Mesendoderm (in vitro differentiated cells): ENCODE measurements at regions not wholly inside any gene's neighbourhood (a gene's known extent, or its start where the extent isn't known, plus 50 kb on each side); places are given as distances from the start of the nearest gene placed in this dataset.
A peak's percentile ranks its signal among the peaks of the same experiment; 100 is the strongest.
"Not testable (repeated sequence)": the region's sequence is repeated elsewhere in the genome, so short reads cannot be mapped to it uniquely, and the experiment has no call there.

Experiments used
- DNase-seq: peaks from one replicate; pipeline ENCODE4 v3.0.0; 2013
- H2AK5ac ChIP-seq: 2 replicates; pipeline ENCODE4 v1.6.1; 2013; ENCODE audit warnings: low read length, inconsistent platforms
- H2BK120ac ChIP-seq: 2 replicates; pipeline ENCODE4 v1.6.1; 2013; ENCODE audit warnings: low read depth, mild to moderate bottlenecking, low read length, moderate library complexity, mixed read lengths
- H2BK15ac ChIP-seq: replicated peaks from 2 replicates; pipeline ENCODE4 v1.6.1; 2013; ENCODE audit warnings: low read depth, mild to moderate bottlenecking, moderate library complexity
- H2BK5ac ChIP-seq: 2 replicates; pipeline ENCODE4 v1.6.1; 2013; ENCODE audit warnings: low read length, inconsistent platforms
- H3K18ac ChIP-seq: 2 replicates; pipeline ENCODE4 v1.6.1; 2013; ENCODE audit warnings: mild to moderate bottlenecking, low read length, mixed read lengths
- H3K23ac ChIP-seq: one replicate; pipeline ENCODE4 v1.6.1; 2013; ENCODE audit warnings: low read length
- H3K27ac ChIP-seq: 2 replicates; pipeline ENCODE4 v1.5.1; 2013; ENCODE audit warnings: low read depth, mild to moderate bottlenecking, inconsistent platforms, low read length, moderate library complexity
- H3K27me3 ChIP-seq: 2 replicates; pipeline ENCODE4 v1.6.1; 2013; ENCODE audit warnings: low read length, control low read depth, mild to moderate bottlenecking, inconsistent platforms; ENCODE audit not compliant: insufficient read depth, poor library complexity
- H3K36me3 ChIP-seq: 2 replicates; pipeline ENCODE4 v1.6.1; 2013; ENCODE audit warnings: low read length, inconsistent platforms; ENCODE audit not compliant: control insufficient read depth, insufficient read depth
- H3K4ac ChIP-seq: one replicate; pipeline ENCODE4 v1.6.1; 2013; ENCODE audit warnings: low read depth, mild to moderate bottlenecking, low read length, moderate library complexity
- H3K4me1 ChIP-seq: 2 replicates; pipeline ENCODE4 v1.6.1; 2013; ENCODE audit warnings: low read depth, low read length, inconsistent platforms; ENCODE audit not compliant: control insufficient read depth
- H3K4me2 ChIP-seq: 2 replicates; pipeline ENCODE4 v1.6.1; 2013; ENCODE audit warnings: low read length
- H3K4me3 ChIP-seq: 2 replicates; pipeline ENCODE4 v1.5.1; 2013; ENCODE audit warnings: mild to moderate bottlenecking, low read length
- H3K56ac ChIP-seq: one replicate; pipeline ENCODE4 v1.6.1; 2013; ENCODE audit warnings: low read length
- H3K79me1 ChIP-seq: 2 replicates; pipeline ENCODE4 v1.6.1; 2013; ENCODE audit warnings: low read length, inconsistent platforms
- H3K79me2 ChIP-seq: 2 replicates; pipeline ENCODE4 v1.6.1; 2013; ENCODE audit warnings: mild to moderate bottlenecking, low read length; ENCODE audit not compliant: control insufficient read depth, insufficient read depth
- H3K9ac ChIP-seq: 2 replicates; pipeline ENCODE4 v1.6.1; 2013; ENCODE audit warnings: low read length, inconsistent platforms
- H4K5ac ChIP-seq: one replicate; pipeline ENCODE4 v1.6.1; 2013; ENCODE audit warnings: low read length
- H4K8ac ChIP-seq: one replicate; pipeline ENCODE4 v1.6.1; 2013; ENCODE audit warnings: low read depth, mild to moderate bottlenecking, control low read depth, low read length, moderate library complexity
- WGBS: extraction: QIAGEN DNeasy Blood & Tissue Kit; methylation state at CpG from one replicate; pipeline ENCODE4 v1.1.7; 2013; ENCODE audit warnings: low lambda C conversion rate, missing lambda C conversion rate; ENCODE audit not compliant: insufficient coverage; ENCODE audit errors: extremely low coverage; 5-methylcytosine and 5-hydroxymethylcytosine counted together

GRCh38 chr4:156109943-156110900, 156.6 kb upstream of the CTSO start:
- WGBS, result no CpG with 5 or more reads among the region's 11 CpGs
- Histone ChIP-seq H3K56ac (peak overlapping the region; percentile 75), H3K4me3 (no peak overlapping the region)

DNA sequence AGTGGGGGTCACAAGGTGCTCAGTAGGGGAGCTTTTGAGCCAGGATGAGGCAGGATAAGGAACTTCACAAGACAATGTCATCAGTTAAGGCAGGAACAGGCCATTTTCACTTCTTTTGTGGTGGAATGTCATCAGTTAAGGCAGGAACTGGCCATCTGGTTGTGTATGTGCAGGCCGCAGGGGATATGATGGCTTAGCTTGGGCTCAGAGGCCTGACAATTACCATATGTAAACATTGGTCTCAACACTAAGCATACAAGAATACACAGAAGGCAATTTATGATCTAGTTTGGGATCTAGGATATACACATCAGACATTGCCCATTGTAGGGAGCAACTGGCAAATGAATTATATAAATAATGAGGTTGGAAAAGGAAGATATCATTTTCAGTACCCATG, 155.4 kb upstream of the CTSO start:
- not testable (repeated sequence) for H3K36me3 ChIP-seq, H3K23ac ChIP-seq, H3K4me3 ChIP-seq, H2BK120ac ChIP-seq, H4K8ac ChIP-seq, H2AK5ac ChIP-seq, H3K4ac ChIP-seq, H3K79me1 ChIP-seq, H3K27me3 ChIP-seq, H3K9ac ChIP-seq, H2BK15ac ChIP-seq, H4K5ac ChIP-seq, H3K4me1 ChIP-seq, H2BK5ac ChIP-seq, H3K4me2 ChIP-seq, H3K27ac ChIP-seq, H3K56ac ChIP-seq, H3K79me2 ChIP-seq, H3K18ac ChIP-seq
- no CpG with 5 or more reads among the region's 1 CpG for WGBS
- DNase-seq, result peak; percentile 27

More at GRCh38 chr4:156109943-156110900, 156.6 kb upstream of the CTSO start:
- no peak overlapping the region for H3K18ac ChIP-seq
- H3K4me1 ChIP-seq, result peaks cover 5% of the 10 kb centered on the region
- no peak overlapping the region for H2AK5ac ChIP-seq
- no peaks in the 10 kb centered on the region for H3K79me2 ChIP-seq
- H4K5ac ChIP-seq, result no peak overlapping the region
- no peak overlapping the region for H3K23ac ChIP-seq
- H4K8ac ChIP-seq, result no peak overlapping the region
- H3K4ac ChIP-seq, result peak overlapping the region; percentile 21
- H3K27me3 ChIP-seq, result no peaks in the 10 kb centered on the region
- peak; percentile 56 for DNase-seq
- H2BK15ac ChIP-seq, result no peak overlapping the region
- no peaks in the 10 kb centered on the region for H3K36me3 ChIP-seq
- H2BK5ac ChIP-seq, result peak overlapping the region; percentile 57
- peak overlapping the region; percentile 61 for H3K27ac ChIP-seq
- peak overlapping the region; percentile 4 for H3K9ac ChIP-seq
- H3K79me1 ChIP-seq, result no peaks in the 10 kb centered on the region
- no peak overlapping the region for H2BK120ac ChIP-seq
- H3K4me2 ChIP-seq, result no peak overlapping the region

DNA sequence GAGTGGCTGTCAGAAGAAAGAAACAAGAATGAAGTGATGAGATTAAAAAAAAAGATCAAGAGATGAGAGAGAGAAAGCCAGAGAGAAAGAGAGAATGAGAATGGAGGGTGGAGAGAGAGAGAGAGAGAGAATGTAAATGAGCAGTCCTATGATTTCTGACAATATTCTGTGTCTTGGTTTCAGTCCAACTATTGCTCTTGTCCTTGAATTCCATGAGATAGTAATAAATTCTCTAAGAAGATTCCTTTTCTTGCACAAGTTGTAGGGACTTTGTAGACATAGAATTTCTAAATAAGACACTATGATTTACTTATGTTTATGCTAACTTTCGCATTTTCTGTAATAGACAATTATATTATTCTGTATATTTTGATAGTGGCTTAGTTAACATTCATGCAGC, 149.6 kb upstream of the CTSO start:
- WGBS, result no CpG with 5 or more reads among the region's 1 CpG
- Histone ChIP-seq H3K79me2 (no peaks in the 10 kb centered on the region), H3K9ac (no peak overlapping the region), H3K27me3 (no peaks in the 10 kb centered on the region), H4K5ac (no peak overlapping the region), H3K4me3 (no peak overlapping the region), H3K18ac (no peak overlapping the region), H3K4ac (no peak overlapping the region), H3K56ac (no peak overlapping the region), H3K27ac (no peak overlapping the region), H3K79me1 (no peaks in the 10 kb centered on the region), H2AK5ac (no peak overlapping the region), H3K23ac (no peak overlapping the region), H3K36me3 (no peaks in the 10 kb centered on the region), H4K8ac (no peak overlapping the region), H2BK15ac (no peak overlapping the region), H2BK120ac (no peak overlapping the region), H3K4me2 (no peak overlapping the region), H2BK5ac (no peak overlapping the region), H3K4me1 (no peaks in the 10 kb centered on the region)
- no peak for DNase-seq

GRCh38 chr4:156102411-156102810, 148.7 kb upstream of the CTSO start:
- H3K27ac ChIP-seq, result no peak overlapping the region
- no peak overlapping the region for H3K4me2 ChIP-seq
- no peak overlapping the region for H2BK120ac ChIP-seq
- no peak for DNase-seq
- no peaks in the 10 kb centered on the region for H3K4me1 ChIP-seq
- no peak overlapping the region for H3K4ac ChIP-seq
- no peak overlapping the region for H3K4me3 ChIP-seq
- no peak overlapping the region for H3K56ac ChIP-seq
- H4K8ac ChIP-seq, result no peak overlapping the region
- H3K79me1 ChIP-seq, result no peaks in the 10 kb centered on the region
- H2BK5ac ChIP-seq, result no peak overlapping the region
- no peaks in the 10 kb centered on the region for H3K79me2 ChIP-seq
- no peak overlapping the region for H4K5ac ChIP-seq
- no peak overlapping the region for H2AK5ac ChIP-seq
- H2BK15ac ChIP-seq, result no peak overlapping the region
- no peaks in the 10 kb centered on the region for H3K36me3 ChIP-seq
- H3K23ac ChIP-seq, result no peak overlapping the region
- H3K18ac ChIP-seq, result no peak overlapping the region
- no peaks in the 10 kb centered on the region for H3K27me3 ChIP-seq
- H3K9ac ChIP-seq, result no peak overlapping the region

DNA sequence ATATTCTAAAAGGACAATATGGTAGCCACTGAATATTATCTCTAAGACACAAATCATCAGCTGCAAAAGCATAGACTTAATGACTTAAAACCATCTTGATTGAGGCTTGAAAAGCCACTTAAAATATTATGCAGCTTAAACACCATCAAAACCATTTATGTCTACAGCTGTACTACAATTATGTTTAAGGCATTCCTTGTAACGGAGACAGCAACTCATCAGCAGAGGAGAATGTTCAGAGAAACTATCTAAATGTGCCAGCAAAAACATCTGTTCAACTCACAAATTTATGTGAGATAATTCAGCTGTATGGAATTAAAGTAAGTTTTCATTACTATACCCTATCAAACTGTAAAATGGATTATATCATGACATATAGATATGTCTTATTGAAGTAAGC, 147.9 kb upstream of the CTSO start:
- no peak for DNase-seq
- H3K23ac ChIP-seq, result no peak overlapping the region
- no peaks in the 10 kb centered on the region for H3K79me2 ChIP-seq
- H2BK15ac ChIP-seq, result no peak overlapping the region
- no peak overlapping the region for H2BK120ac ChIP-seq
- no peak overlapping the region for H3K4ac ChIP-seq
- H3K4me2 ChIP-seq, result no peak overlapping the region
- H3K36me3 ChIP-seq, result no peaks in the 10 kb centered on the region
- H4K5ac ChIP-seq, result no peak overlapping the region
- no peak overlapping the region for H2BK5ac ChIP-seq
- no peak overlapping the region for H3K18ac ChIP-seq
- H3K9ac ChIP-seq, result no peak overlapping the region
- no CpG with 5 or more reads among the region's 1 CpG for WGBS
- no peak overlapping the region for H2AK5ac ChIP-seq
- H3K27me3 ChIP-seq, result no peaks in the 10 kb centered on the region
- no peak overlapping the region for H3K27ac ChIP-seq
- no peak overlapping the region for H3K4me3 ChIP-seq
- no peaks in the 10 kb centered on the region for H3K4me1 ChIP-seq
- H4K8ac ChIP-seq, result no peak overlapping the region
- no peaks in the 10 kb centered on the region for H3K79me1 ChIP-seq
- H3K56ac ChIP-seq, result no peak overlapping the region

- Histone ChIP-seq H4K5ac (no peak overlapping the region), H3K27ac (no peak overlapping the region), H3K27me3 (no peaks in the 10 kb centered on the region), H3K23ac (no peak overlapping the region), H3K79me2 (no peaks in the 10 kb centered on the region), H3K4me3 (no peak overlapping the region), H3K4me1 (no peaks in the 10 kb centered on the region), H2BK120ac (no peak overlapping the region), H3K18ac (no peak overlapping the region), H3K9ac (no peak overlapping the region), H4K8ac (no peak overlapping the region), H2BK5ac (no peak overlapping the region), H2AK5ac (no peak overlapping the region), H3K56ac (no peak overlapping the region), H3K36me3 (no peaks in the 10 kb centered on the region), H3K4me2 (no peak overlapping the region), H3K79me1 (no peaks in the 10 kb centered on the region), H3K4ac (no peak overlapping the region), H2BK15ac (no peak overlapping the region)
- DNase-seq, result no peak
Observed at GRCh38 chr4:156100651-156101050, 147.0 kb upstream of the CTSO start.
